ENCODE measurements at regions not wholly inside any gene's neighbourhood (a gene's known extent, or its start where the extent isn't known, plus 50 kb on each side); places are given as distances from the start of the nearest gene placed in this dataset.

DNA sequence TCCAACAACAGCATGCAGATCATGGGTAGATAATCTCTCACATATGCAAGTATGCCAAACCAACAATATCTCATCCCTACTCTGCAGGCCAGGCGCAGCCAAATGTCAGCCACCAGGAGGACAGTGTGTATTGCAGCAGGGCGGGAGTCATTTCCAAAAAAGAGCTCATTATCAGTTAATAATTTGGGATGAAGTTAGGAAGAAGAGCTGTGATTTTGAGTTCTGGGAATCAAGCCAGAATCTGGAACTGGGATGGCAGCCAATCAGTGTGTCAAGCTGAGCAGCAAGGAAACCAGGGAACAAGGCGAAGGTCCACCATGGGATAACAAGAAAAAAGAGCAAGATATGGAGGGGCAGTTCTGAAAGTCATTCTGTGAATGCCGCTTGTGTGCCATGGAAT lies 88.2 kb upstream of the CAMK2D start:
- Histone ChIP-seq H3K4me3 (ENCODE audit: low read length) (no peak overlapping the region), H3K9me3 (ENCODE audit: control insufficient read depth in 2 of 3, low read length in 3 of 3) (no peaks in the 10 kb centered on the region), H3K4me1 (ENCODE audit: control insufficient read depth in 2 of 2, insufficient read depth in 2 of 2, low read length in 2 of 2) (no peaks in the 10 kb centered on the region), H3K36me3 (ENCODE audit: control insufficient read depth in 2 of 3, insufficient read depth in 3 of 3, low read length in 3 of 3) (no peaks in the 10 kb centered on the region), H3K27ac (ENCODE audit: low read depth, low read length) (no peak overlapping the region), H3K27me3 (ENCODE audit: control insufficient read depth in 2 of 2, insufficient read depth in 2 of 2, low read length in 2 of 2) (no peaks in the 10 kb centered on the region)
- intact Hi-C loops (cut with micrococcal nuclease) = no loop called here
- peaks cover 0 to 5% (median 0%) of the 10 kb centered on the region in 7 donors for H3K4me1 Mint-ChIP-seq
- no peak overlapping the region for H3K27ac Mint-ChIP-seq
- ATAC-seq (no peak), DNase-seq (no peak)
- ChIA-PET CTCF (no interaction called here), POLR2A (interaction anchor here (0.5 kb wide), 1 partner anchor 43 kb away, joined by 3 read pairs; no protein-coding TSS in a partner anchor)
- H3K4me3 Mint-ChIP-seq = no peak overlapping the region
- H3K9me3 Mint-ChIP-seq = peaks cover 0 to 6% (median 2%) of the 10 kb centered on the region in 11 donors
- H3K36me3 Mint-ChIP-seq = peaks cover 0 to 4% (median 0%) of the 10 kb centered on the region in 5 donors
- peaks cover 0 to 3% (median 0%) of the 10 kb centered on the region in 5 donors for H3K27me3 Mint-ChIP-seq

DNA sequence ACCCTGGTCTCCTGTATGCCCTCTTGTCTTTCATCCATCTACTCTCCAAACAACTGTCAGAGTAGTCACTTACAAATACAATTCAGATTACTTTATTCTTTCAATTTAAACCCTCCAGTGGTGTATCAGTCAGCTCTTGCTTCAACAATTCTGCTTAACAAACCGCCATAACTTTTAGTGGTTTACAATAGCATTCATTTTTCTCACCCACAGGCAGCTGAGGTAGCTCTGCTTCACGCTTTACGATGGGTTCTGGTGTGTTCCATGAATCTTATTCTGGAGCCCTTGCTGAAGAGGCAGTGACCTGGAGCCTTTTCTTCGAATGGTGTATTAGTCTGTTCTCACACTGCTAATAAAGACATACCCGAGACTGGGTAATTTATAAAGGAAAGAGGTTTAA lies 86.2 kb upstream of the CAMK2D start:
- Mint-ChIP-seq H3K36me3 (peaks cover 0 to 4% (median 0%) of the 10 kb centered on the region in 5 donors), H3K27ac (peak overlapping the region in 1 of 9 donors; percentile 65), H3K4me3 (no peak overlapping the region), H3K9me3 (peaks cover 0 to 4% (median 0%) of the 10 kb centered on the region in 11 donors), H3K4me1 (peaks cover 0 to 10% (median 0%) of the 10 kb centered on the region in 7 donors), H3K27me3 (peaks cover 0 to 3% (median 0%) of the 10 kb centered on the region in 5 donors)
- H3K9me3 ChIP-seq (ENCODE audit: control insufficient read depth in 2 of 3, low read length in 3 of 3) = no peaks in the 10 kb centered on the region
- ChIA-PET CTCF (no interaction called here), POLR2A (no interaction called here)
- H3K4me1 ChIP-seq (ENCODE audit: control insufficient read depth in 2 of 2, insufficient read depth in 2 of 2, low read length in 2 of 2) = no peaks in the 10 kb centered on the region
- no peak for ATAC-seq
- H3K4me3 ChIP-seq (ENCODE audit: low read length) = no peak overlapping the region
- intact Hi-C loops (cut with micrococcal nuclease) = no loop called here
- no peaks in the 10 kb centered on the region for H3K36me3 ChIP-seq (ENCODE audit: control insufficient read depth in 2 of 3, insufficient read depth in 3 of 3, low read length in 3 of 3)
- no peak overlapping the region for H3K27ac ChIP-seq (ENCODE audit: low read depth, low read length)
- DNase-seq = no peak
- H3K27me3 ChIP-seq (ENCODE audit: control insufficient read depth in 2 of 2, insufficient read depth in 2 of 2, low read length in 2 of 2) = no peaks in the 10 kb centered on the region

DNA sequence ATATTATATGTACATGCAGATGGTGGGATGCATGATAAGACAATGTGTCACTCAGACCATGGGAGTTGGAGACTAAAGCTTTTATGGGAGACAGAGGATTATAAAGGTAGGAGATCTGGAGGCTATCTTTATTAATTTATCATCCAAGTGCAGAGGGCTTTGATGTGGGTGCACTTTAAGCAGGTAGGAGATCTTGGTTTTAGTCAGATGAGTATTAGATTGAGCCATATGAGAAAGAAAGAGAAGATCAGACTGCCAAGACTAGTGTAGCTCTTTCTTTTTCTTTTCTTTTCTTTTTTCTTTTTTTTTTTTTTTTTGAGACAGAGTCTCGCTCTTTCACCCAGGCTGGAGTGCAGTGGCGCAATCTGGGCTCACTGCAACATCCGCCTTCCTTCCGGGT lies 84.9 kb upstream of the CAMK2D start:
- Histone ChIP-seq H3K4me3 (ENCODE audit: low read length) (no peak overlapping the region), H3K4me1 (ENCODE audit: control insufficient read depth in 2 of 2, insufficient read depth in 2 of 2, low read length in 2 of 2) (no peaks in the 10 kb centered on the region), H3K9me3 (ENCODE audit: control insufficient read depth in 2 of 3, low read length in 3 of 3) (no peaks in the 10 kb centered on the region), H3K27me3 (ENCODE audit: control insufficient read depth in 2 of 2, insufficient read depth in 2 of 2, low read length in 2 of 2) (no peaks in the 10 kb centered on the region), H3K36me3 (ENCODE audit: control insufficient read depth in 2 of 3, insufficient read depth in 3 of 3, low read length in 3 of 3) (no peaks in the 10 kb centered on the region), H3K27ac (ENCODE audit: low read depth, low read length) (no peak overlapping the region)
- Mint-ChIP-seq H3K4me3 (no peak overlapping the region), H3K27me3 (peaks cover 0 to 3% (median 0%) of the 10 kb centered on the region in 5 donors), H3K36me3 (peaks cover 0 to 4% (median 0%) of the 10 kb centered on the region in 5 donors), H3K9me3 (peaks cover 0 to 4% (median 0%) of the 10 kb centered on the region in 11 donors), H3K4me1 (peaks cover 0 to 10% (median 0%) of the 10 kb centered on the region in 7 donors), H3K27ac (no peak overlapping the region)
- ChIA-PET CTCF (no interaction called here), POLR2A (no interaction called here)
- no peak for DNase-seq
- intact Hi-C loops (cut with micrococcal nuclease) = no loop called here
- no peak for ATAC-seq

DNA sequence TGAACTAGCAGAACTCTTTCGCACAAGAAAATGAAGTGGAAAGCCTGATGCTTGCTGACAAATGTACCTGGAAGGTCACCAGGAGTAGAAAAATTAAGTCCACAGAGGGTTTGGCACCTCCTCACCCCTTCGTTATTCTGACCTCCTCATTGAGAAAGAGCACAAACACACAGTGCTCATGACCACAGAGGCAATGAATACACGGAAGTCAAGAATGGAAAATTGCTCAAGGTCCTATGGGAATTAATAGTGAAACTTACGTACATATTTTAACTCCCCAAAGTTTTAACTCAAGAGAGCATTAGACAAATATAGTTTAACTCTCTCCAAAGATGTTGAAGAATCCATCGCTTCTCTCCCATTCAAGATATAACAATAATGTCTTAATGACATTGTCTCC lies 83.6 kb upstream of the CAMK2D start:
- Histone ChIP-seq H3K4me3 (ENCODE audit: low read length) (no peak overlapping the region), H3K4me1 (ENCODE audit: control insufficient read depth in 2 of 2, insufficient read depth in 2 of 2, low read length in 2 of 2) (no peaks in the 10 kb centered on the region), H3K9me3 (ENCODE audit: control insufficient read depth in 2 of 3, low read length in 3 of 3) (no peaks in the 10 kb centered on the region), H3K27ac (ENCODE audit: low read depth, low read length) (no peak overlapping the region), H3K27me3 (ENCODE audit: control insufficient read depth in 2 of 2, insufficient read depth in 2 of 2, low read length in 2 of 2) (no peaks in the 10 kb centered on the region), H3K36me3 (ENCODE audit: control insufficient read depth in 2 of 3, insufficient read depth in 3 of 3, low read length in 3 of 3) (no peaks in the 10 kb centered on the region)
- intact Hi-C loops (cut with micrococcal nuclease) = no loop called here
- Mint-ChIP-seq H3K27ac (peak overlapping the region in 1 of 9 donors; percentile 11), H3K9me3 (peaks cover 0 to 4% (median 0%) of the 10 kb centered on the region in 11 donors), H3K4me1 (peaks cover 0 to 10% (median 0%) of the 10 kb centered on the region in 7 donors), H3K27me3 (peaks cover 0 to 3% (median 0%) of the 10 kb centered on the region in 5 donors), H3K36me3 (peaks cover 0 to 4% (median 0%) of the 10 kb centered on the region in 5 donors), H3K4me3 (no peak overlapping the region)
- DNase-seq = no peak
- no peak for ATAC-seq
- POLR2A ChIA-PET = no interaction called here
- CTCF ChIA-PET = no interaction called here

DNA sequence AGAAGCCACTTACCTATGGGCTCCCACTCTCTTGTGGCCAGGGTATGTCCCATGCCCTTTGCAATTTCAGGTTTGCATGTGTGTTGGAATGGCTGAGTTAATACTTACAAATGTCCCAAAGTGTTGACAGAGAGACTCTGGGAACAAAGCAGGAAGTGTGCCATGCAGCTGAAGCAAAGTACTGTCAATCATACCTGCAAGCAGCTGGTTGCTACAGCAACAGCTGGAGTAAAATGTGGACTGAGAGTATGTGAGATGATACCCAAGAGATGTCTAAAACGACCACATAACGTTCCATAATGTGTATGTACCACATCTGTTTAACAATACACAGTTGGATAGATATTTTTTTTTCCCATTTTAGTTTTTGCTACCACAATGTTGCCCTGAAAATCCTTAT lies 82.8 kb upstream of the CAMK2D start:
- Histone ChIP-seq H3K4me3 (ENCODE audit: low read length) (no peak overlapping the region), H3K4me1 (ENCODE audit: control insufficient read depth in 2 of 2, insufficient read depth in 2 of 2, low read length in 2 of 2) (no peaks in the 10 kb centered on the region), H3K9me3 (ENCODE audit: control insufficient read depth in 2 of 3, low read length in 3 of 3) (no peaks in the 10 kb centered on the region), H3K27ac (ENCODE audit: low read depth, low read length) (no peak overlapping the region), H3K36me3 (ENCODE audit: control insufficient read depth in 2 of 3, insufficient read depth in 3 of 3, low read length in 3 of 3) (no peaks in the 10 kb centered on the region), H3K27me3 (ENCODE audit: control insufficient read depth in 2 of 2, insufficient read depth in 2 of 2, low read length in 2 of 2) (no peaks in the 10 kb centered on the region)
- DNase-seq (no peak), ATAC-seq (no peak)
- ChIA-PET POLR2A (interaction anchor here (1.0 kb wide), 1 partner anchor 55 kb away, joined by 3 read pairs; no protein-coding TSS in a partner anchor), CTCF (no interaction called here)
- Mint-ChIP-seq H3K27ac (no peak overlapping the region), H3K4me3 (no peak overlapping the region), H3K36me3 (peaks cover 0 to 2% (median 0%) of the 10 kb centered on the region in 5 donors), H3K4me1 (peaks cover 0 to 13% (median 0%) of the 10 kb centered on the region in 7 donors), H3K9me3 (peaks cover 0 to 4% (median 0%) of the 10 kb centered on the region in 11 donors), H3K27me3 (peaks cover 0 to 3% (median 0%) of the 10 kb centered on the region in 5 donors)
- intact Hi-C loops (cut with micrococcal nuclease) = no loop called here

DNA sequence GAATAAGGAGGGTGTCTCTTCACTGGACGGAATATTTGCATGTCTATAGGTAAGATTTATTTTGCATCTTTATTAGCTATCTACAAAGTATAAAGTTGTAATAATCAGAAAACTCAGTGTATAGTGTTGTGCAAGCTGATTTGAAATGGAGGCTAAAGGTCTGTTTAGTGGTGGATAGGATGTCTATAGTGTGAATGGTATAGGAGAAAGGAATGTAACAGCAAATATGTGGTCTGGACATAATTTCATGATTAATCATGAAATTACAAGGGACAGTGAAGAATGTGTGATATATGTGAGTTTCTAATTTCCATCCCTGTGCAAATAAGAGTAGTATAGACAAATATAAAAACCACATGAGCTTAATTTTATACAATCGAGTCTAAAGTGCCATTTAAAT lies 79.3 kb upstream of the CAMK2D start:
- intact Hi-C loops (cut with micrococcal nuclease) = no loop called here
- Histone ChIP-seq H3K9me3 (ENCODE audit: control insufficient read depth in 2 of 3, low read length in 3 of 3) (no peaks in the 10 kb centered on the region), H3K36me3 (ENCODE audit: control insufficient read depth in 2 of 3, insufficient read depth in 3 of 3, low read length in 3 of 3) (no peaks in the 10 kb centered on the region), H3K4me3 (ENCODE audit: low read length) (no peak overlapping the region), H3K4me1 (ENCODE audit: control insufficient read depth in 2 of 2, insufficient read depth in 2 of 2, low read length in 2 of 2) (no peaks in the 10 kb centered on the region), H3K27me3 (ENCODE audit: control insufficient read depth in 2 of 2, insufficient read depth in 2 of 2, low read length in 2 of 2) (no peaks in the 10 kb centered on the region), H3K27ac (ENCODE audit: low read depth, low read length) (no peak overlapping the region)
- Mint-ChIP-seq H3K9me3 (no peaks in the 10 kb centered on the region), H3K27ac (no peak overlapping the region), H3K36me3 (peaks cover 0 to 4% (median 0%) of the 10 kb centered on the region in 5 donors), H3K27me3 (no peaks in the 10 kb centered on the region), H3K4me1 (peaks cover 0 to 16% (median 0%) of the 10 kb centered on the region in 7 donors), H3K4me3 (no peak overlapping the region)
- POLR2A ChIA-PET = no interaction called here
- DNase-seq (no peak), ATAC-seq (no peak)
- CTCF ChIA-PET = interaction anchor here (0.5 kb wide), 1 partner anchor 298 kb away, joined by 5 read pairs; no protein-coding TSS in a partner anchor

DNA sequence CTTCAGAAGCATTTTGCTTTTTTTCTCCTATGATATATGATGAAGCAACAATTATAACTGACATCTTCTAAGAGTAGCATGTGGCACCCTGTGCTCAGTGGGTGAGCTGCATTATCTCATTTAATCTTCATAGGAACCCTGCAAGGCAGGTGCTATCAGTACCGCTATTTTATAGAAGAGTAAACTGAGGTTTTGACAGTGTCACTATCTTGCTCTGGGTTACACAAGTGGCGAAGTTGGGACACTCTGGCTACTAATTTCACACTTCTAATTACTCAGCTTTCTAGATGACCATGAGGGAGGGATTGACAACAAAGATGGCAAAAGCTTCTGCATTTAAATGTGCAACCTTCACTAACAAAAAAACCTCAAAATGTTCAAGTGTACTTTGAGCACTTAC lies 76.9 kb upstream of the CAMK2D start:
- H3K9me3 ChIP-seq (ENCODE audit: control insufficient read depth in 2 of 3, low read length in 3 of 3) = no peaks in the 10 kb centered on the region
- H3K4me3 ChIP-seq (ENCODE audit: low read length) = no peak overlapping the region
- no peaks in the 10 kb centered on the region for H3K9me3 Mint-ChIP-seq
- no peak overlapping the region for H3K27ac Mint-ChIP-seq
- H3K4me1 Mint-ChIP-seq = peaks cover 0 to 16% (median 13%) of the 10 kb centered on the region in 7 donors
- peaks cover 0 to 4% (median 0%) of the 10 kb centered on the region in 5 donors for H3K36me3 Mint-ChIP-seq
- ChIA-PET CTCF (interaction anchor here (0.6 kb wide), 1 partner anchor 180 kb away, joined by 3 read pairs; no protein-coding TSS in a partner anchor), POLR2A (no interaction called here)
- H3K27ac ChIP-seq (ENCODE audit: low read depth, low read length) = no peak overlapping the region
- DNase-seq (no peak), ATAC-seq (no peak)
- H3K4me1 ChIP-seq (ENCODE audit: control insufficient read depth in 2 of 2, insufficient read depth in 2 of 2, low read length in 2 of 2) = no peaks in the 10 kb centered on the region
- no peaks in the 10 kb centered on the region for H3K27me3 ChIP-seq (ENCODE audit: control insufficient read depth in 2 of 2, insufficient read depth in 2 of 2, low read length in 2 of 2)
- H3K4me3 Mint-ChIP-seq = no peak overlapping the region
- H3K36me3 ChIP-seq (ENCODE audit: control insufficient read depth in 2 of 3, insufficient read depth in 3 of 3, low read length in 3 of 3) = no peaks in the 10 kb centered on the region
- intact Hi-C loops (cut with micrococcal nuclease) = no loop called here
- H3K27me3 Mint-ChIP-seq = no peaks in the 10 kb centered on the region
